ENCODE measurements at regions not wholly inside any gene's neighbourhood (a gene's known extent, or its start where the extent isn't known, plus 50 kb on each side); places are given as distances from the start of the nearest gene placed in this dataset.
"Not testable (repeated sequence)": the region's sequence is repeated elsewhere in the genome, so short reads cannot be mapped to it uniquely, and the experiment has no call there.

DNA sequence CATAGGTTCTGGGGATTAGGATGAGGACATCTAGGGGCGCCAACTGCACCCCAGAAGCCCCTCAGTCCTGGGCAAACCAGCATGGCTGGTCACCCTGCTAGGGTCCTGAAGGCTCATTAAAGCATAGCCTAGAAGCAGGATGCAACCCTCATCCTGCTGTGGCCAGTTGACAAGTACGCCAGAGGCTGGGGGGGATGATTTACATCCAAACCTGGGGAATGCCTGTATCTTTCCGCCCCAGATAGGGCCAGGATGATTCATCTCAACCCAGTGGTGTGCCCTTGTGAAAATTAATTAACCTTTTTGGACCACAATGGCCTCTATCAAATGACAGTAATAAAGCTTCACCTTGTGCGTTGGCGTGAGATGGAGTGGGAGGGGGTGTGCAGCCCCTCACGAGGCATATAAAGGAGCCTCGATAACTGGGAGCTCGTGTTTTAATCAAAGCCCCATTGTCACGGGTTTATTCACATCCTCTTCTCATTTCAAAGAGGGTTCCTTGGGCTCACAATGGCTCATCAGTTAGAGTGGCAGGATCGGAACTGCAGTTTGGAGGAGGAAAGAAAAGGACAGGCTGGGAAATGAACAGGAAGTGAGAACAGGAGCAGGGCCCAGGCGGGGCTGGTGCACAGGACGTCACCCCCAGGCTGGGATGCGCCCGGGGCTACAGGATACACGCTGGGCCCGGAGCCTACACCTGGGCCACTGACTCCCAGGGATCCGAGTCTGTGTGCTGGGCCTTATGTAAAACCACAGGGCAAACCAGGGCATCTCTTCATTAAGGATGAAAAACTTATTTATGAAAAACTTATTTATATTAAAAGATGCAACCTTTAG lies 121.8 kb upstream of the PHACTR3 start:
- TF ChIP-seq CTCF (IDR thresholded peaks at IDR 0.05) (no peak), POLR2A (IDR thresholded peaks at IDR 0.05) (no peak)
- DNase-seq = no peak
- Histone ChIP-seq H3K4me3 (no peak overlapping the region), H3K4me1 (no peaks in the 10 kb centered on the region), H3K27me3 (no peaks in the 10 kb centered on the region), H3K27ac (no peak overlapping the region), H3K36me3 (ENCODE audit: low read depth, missing control alignments) (no peaks in the 10 kb centered on the region), H3K9me3 (no peaks in the 10 kb centered on the region)
- intact Hi-C loops (cut with DNase I; ENCODE audit: low total_unique reads) = no loop called here
- 83 to 88% methylated on average over 16 to 17 of the region's 17 CpGs for WGBS, 2 donors

- Histone ChIP-seq H3K36me3 (ENCODE audit: low read depth, missing control alignments) (no peaks in the 10 kb centered on the region), H3K9me3 (no peaks in the 10 kb centered on the region), H3K4me3 (no peak overlapping the region), H3K4me1 (no peaks in the 10 kb centered on the region), H3K27me3 (no peaks in the 10 kb centered on the region), H3K27ac (no peak overlapping the region)
- WGBS, 2 donors = 65 to 78% methylated on average over 2 to 5 of the region's 5 CpGs
- intact Hi-C loops (cut with DNase I; ENCODE audit: low total_unique reads) = no loop called here
- TF ChIP-seq CTCF (IDR thresholded peaks at IDR 0.05) (no peak), POLR2A (IDR thresholded peaks at IDR 0.05) (no peak)
- no peak for DNase-seq
Observed at GRCh38 chr20:59483481-59483880, 120.9 kb upstream of the PHACTR3 start.

- TF ChIP-seq POLR2A (IDR thresholded peaks at IDR 0.05) (no peak), CTCF (IDR thresholded peaks at IDR 0.05) (no peak)
- WGBS, 2 donors = 77 to 80% methylated on average over 3 to 6 of the region's 6 CpGs
- Histone ChIP-seq H3K36me3 (ENCODE audit: low read depth, missing control alignments) (no peaks in the 10 kb centered on the region), H3K9me3 (no peaks in the 10 kb centered on the region), H3K27me3 (no peaks in the 10 kb centered on the region), H3K4me1 (no peaks in the 10 kb centered on the region), H3K27ac (no peak overlapping the region), H3K4me3 (no peak overlapping the region)
- no peak for DNase-seq
- intact Hi-C loops (cut with DNase I; ENCODE audit: low total_unique reads) = no loop called here
Observed at GRCh38 chr20:59484228-59484627, 120.1 kb upstream of the PHACTR3 start.

DNA sequence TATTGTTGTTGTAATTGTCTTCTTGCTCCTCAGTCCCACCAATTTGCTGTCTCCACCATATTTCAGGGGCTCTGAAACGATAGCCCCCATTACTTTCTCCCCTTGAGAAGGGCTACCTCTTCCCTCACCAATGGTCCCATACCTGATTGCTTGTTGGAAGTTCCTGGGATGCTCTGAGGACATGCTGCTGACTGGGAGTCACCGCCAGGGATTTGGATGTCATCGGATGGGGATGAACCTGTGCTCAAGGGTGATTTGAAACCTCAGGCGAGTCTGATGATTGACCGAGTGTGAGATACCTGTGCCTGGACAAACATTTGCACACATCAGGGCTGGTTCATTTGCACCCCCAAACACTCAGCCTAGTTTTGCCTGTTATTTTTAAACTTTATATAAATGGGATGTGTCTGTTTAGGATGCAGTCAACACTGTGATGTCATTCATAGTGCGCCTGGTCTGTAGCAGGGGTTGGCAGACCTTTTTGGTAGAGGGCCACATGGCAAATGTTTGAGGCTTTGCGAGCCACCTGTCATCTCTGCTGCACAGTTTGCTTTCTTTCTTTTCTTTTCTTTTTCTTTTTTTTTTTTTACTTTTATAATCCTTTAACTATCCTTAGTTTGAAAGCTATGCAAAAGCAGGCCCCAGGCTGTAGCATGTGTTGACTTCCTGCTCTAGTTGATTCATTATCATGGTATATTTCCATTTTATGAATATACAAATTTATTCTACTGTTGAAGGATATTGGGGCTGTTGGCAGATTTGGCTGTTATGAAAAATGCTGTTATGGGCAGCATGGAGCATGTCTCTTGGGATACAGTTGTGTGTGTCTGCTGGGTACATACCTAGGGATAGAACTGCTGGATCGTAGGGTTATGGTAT lies 118.5 kb upstream of the PHACTR3 start:
- WGBS, 2 donors = 89 to 92% methylated on average over 8 of the region's 8 CpGs
- DNase-seq = no peak
- Histone ChIP-seq H3K36me3 (ENCODE audit: low read depth, missing control alignments) (no peaks in the 10 kb centered on the region), H3K27ac (no peak overlapping the region), H3K4me3 (no peak overlapping the region), H3K4me1 (no peaks in the 10 kb centered on the region), H3K9me3 (no peaks in the 10 kb centered on the region), H3K27me3 (no peaks in the 10 kb centered on the region)
- intact Hi-C loops (cut with DNase I; ENCODE audit: low total_unique reads) = no loop called here
- TF ChIP-seq POLR2A (IDR thresholded peaks at IDR 0.05) = no peak
- no peak for TF ChIP-seq CTCF (IDR thresholded peaks at IDR 0.05)

GRCh38 chr20:59488459-59488858 lies 115.9 kb upstream of the PHACTR3 start:
- H3K4me1 ChIP-seq; H3K27me3 ChIP-seq; H3K4me3 ChIP-seq; DNase-seq; intact Hi-C loops (cut with DNase I; ENCODE audit: low total_unique reads); H3K9me3 ChIP-seq; H3K36me3 ChIP-seq (ENCODE audit: low read depth, missing control alignments); H3K27ac ChIP-seq: not testable (repeated sequence)
- 61% methylated on average over 5 to 6 of the region's 6 CpGs for WGBS, 2 donors

DNA sequence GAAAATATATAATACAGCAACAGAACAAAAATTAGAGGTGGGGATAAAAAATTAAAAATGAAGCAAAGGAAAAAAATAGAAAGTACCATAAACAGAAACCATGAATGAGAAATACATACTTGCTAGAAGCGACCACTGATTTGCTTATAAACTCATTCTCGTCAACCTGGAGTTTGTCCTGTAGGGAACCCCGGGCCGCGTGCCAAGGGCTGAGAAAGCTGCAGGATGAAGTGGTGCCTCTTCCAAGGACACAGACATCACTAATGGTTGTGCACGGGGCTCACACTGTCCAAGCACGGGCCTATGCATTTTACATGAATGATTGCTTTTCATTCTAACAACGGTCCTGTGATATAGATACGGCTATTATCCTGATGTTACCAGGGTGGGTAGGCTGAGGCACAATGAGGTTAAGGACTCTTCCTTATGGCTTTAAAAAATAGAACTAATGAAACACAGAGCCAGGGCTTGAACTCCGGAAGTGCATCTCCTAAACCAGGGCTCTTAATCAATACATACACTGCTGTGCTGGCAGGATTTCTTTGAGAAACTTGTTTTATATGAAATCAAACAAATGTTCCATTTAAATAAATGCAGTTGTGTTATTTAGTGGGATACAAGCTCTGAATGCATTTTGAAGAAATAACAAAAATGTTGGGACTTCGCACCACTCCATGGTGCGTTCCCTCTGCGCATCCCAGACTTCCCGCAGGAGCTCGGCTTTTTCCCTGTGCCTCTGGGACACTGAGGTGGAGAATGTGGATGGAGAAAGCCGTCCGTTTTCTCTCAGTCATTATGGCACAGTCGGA lies 113.9 kb upstream of the PHACTR3 start:
- not testable (repeated sequence) for H3K27ac ChIP-seq; H3K36me3 ChIP-seq (ENCODE audit: low read depth, missing control alignments); H3K9me3 ChIP-seq; H3K27me3 ChIP-seq; H3K4me1 ChIP-seq; H3K4me3 ChIP-seq
- DNase-seq = peak; percentile 64
- 62 to 65% methylated on average over 18 of the region's 18 CpGs for WGBS, 2 donors
- intact Hi-C loops (cut with DNase I; ENCODE audit: low total_unique reads) = loop anchor here (10.0 kb wide), 1 partner anchor 626 kb away; no protein-coding TSS in a partner anchor

All from testis (tissue), 2 donors.